ENCODE measurements at regions not wholly inside any gene's neighbourhood (a gene's known extent, or its start where the extent isn't known, plus 50 kb on each side); places are given as distances from the start of the nearest gene placed in this dataset.

DNA sequence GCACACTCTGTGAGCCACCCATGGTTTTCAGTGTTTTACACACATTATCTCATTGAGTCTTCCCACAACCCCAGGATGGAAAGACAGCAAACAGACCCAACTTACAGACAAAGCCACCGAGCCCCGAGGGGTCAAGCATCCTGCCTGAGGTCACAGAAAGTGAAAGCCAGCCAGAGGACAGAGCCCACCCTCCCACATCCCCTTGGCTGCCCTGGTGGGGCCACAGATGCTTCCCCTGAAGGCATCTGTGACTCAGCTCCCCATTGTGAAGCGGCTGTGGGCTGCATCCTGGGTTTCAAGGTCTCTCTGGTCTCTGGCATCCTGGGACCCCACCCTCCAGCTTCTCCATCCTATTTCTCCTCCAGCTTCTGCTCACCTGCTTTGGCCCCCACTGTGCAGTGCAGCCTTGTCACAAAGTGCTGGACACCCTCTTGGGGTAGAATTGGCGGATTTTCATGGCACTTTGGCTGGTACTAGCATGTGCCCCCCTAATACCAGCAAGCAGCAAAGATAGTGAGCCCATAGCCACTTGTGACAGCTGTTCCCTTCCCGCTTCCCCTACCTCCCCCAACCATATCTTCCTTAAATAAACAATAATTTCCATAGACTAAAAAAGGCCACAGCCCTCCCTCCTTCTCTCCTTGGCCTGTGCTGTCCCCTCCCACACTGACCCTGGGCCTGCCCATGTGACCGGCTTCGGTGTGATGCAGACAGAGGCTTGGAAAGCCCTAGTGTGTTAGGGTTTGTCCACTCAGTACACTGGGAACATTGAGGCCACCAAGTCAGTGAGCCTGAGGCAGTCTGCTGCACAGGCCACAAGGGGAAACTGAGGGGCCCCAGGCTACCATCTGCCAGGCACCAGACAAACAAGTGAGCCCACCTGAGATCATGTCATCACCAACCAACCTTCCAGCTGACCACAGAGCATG is 53.9 kb upstream of the SHISAL1 start:
- no peak for DNase-seq

DNA sequence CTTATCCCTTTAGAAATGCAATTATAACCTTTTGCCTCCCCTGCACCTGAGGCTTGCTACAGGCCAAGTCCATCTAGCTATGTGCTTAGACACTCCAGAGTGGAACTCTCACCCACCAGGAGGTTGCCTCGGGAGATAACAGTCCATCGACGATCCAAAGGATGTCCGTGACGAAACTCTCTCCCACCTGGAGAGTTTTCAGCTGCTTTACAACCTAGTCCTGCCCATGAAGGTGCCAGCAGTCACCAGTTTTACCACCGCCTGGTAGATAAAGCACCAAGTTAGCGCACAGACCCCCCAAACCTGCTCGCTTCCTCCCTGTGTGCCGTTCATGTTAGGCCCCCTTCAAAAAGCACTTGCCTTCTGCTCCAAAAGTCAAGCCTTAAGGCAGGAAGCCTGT is 53.1 kb upstream of the SHISAL1 start:
- no peak for DNase-seq

DNA sequence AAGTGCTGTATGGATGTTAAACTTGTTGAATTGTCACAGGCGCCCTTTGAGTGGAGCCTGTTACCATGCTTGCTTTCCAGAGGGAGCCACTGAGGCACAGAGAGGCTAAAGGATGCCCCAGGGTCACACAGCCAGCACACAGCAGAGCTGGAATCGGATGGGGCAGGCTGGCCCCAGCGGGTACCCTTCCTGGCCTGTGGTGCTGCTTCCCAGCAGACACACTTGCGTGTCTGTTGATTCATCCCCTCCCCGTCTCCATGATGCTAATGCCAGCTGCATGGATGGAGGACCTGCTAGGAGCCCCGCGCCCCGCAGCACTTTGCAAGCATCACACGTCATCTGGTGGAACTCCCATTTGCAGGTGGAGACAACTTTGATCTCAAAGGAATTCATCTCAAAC is 52.4 kb upstream of the SHISAL1 start:
- DNase-seq, result no peak

DNA sequence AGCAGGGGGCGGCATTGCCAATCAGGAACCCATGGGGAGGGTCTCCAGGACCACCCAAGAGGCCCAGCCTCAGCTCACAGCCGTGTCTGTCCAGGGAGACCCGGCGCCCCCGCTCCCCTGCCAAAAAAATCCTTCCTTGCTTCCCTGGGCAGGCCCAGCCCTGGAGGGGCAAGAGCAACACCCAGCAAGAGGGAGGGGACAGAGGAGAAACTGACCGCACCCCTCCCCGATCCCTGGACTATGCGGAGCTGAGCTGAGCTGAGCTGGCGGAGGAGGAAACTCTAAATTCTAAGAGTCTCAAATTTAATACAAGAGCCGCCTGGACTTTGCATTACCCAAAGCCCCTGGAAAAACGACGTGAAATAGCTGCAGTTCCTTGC is 52.0 kb upstream of the SHISAL1 start:
- no peak for DNase-seq

DNA sequence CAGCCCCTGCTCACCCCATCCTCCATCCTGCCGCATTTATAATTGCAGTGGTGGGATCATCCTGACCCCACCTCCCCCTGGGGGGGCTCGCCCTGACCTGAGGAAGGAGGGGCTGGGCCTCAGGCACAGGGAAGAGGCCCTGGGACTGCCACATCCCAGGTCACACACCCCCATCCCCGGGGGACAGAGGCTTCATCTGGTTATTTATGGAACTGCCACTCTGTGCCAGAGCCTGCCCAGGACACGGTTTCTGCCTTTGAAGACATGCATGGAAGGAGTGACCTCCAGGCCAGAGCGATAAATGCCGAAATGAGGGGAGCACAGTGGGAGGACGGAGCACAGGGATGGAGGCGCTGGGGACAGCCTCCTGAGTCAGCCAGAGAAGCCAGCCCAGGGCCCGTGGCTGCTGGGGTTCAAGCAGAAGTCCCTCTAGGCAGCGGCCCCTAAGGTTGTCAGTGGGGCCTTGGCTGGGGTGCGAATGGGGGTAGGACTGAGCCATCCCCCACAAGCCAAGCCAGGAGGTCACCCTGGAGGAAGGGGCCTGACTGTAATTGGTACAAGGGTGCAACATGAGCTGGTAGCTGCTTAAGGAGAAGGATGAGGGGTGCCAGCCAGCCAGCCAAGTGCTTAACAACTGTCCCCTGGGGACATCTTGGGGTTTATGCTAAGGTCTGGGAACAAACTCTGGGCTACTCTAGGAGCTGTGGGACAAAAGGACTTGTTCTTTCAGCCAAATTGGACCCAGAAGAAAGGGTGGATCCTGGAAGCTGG is 51.4 kb upstream of the SHISAL1 start:
- DNase-seq, result no peak

DNA sequence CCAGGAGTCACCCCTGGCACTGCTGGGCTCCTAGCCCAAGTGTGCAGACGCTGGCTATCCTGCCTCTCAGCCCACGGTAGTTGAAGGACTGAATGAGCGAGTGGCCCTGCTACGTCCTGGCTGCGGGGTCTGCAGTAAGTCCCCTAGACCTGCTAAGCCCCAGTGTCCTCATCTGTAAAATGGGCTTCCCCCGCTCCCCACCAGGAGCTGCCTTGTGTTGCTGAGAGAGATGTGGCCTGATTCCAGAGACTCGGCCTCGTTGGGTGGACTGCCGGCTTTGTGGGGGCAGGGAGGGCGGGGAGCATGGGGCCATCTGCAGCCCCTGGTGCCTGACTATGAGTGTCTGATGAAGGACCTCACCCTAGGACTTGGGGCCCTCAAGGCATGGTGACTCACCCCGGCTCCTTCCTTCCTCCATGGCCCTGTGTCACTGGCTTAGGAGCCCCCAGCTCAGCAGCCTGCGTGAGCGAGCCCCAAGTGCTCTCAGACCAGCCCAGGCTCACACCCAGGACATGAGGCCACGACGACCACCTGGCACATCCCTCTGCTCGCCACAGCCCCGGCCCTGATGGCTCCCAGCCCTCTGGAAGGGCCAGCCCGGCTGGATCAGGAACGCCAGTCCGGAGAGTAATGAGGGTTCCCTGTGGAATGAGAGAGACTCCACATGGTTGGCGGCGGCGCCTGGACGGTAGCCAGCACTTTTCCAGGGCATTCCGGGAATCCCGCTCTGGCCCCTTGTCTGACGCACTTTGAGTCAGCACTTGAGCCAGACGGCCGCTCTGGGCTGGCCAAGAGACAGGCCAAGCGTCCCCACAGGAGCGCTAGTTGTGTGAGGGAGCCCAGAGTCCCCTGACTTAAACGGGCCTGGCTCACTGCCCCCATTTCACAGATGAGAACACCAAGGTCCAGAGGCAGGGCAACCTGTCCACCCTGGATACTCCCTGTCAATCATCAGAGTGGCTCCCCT is 50.5 kb upstream of the SHISAL1 start:
- DNase-seq, result no peak

DNA sequence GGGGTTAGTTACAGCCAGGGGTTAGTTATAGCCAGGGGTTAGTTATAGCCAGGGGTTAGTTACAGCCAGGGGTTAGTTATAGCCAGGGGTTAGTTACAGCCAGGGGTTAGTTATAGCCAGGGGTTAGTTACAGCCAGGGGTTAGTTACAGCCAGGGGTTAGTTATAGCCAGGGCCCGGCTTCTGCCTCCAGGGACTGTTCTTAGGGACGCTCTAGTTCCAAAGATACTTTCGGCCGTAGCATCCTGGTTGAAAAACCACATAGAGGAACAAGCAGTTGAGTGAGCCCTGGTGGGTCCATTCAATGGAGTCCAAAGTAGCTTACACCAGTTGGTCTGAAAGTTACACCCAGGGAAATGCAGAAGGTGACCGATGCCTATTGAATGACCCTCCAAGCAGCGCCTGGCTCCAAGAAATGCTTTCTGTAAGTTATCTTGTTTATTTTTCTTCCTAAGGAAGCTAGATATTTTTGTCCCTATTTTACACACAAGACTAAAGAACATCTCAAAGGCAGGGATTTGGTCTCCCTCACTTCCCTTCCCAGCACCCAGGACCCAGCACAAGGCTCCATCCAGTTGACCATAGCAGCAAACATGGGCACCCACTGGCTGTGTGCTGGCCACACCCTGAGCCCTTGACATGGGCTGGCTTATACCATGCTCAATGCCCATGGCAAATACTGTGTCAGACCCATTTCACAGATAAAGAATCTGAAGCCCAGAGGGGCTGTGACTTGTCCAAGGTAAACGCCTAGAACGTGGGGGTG is 49.7 kb upstream of the SHISAL1 start:
- DNase-seq, result no peak
